H1 (cell line): ENCODE measurements at regions not wholly inside any gene's neighbourhood (a gene's known extent, or its start where the extent isn't known, plus 50 kb on each side); places are given as distances from the start of the nearest gene placed in this dataset.
"Not testable (repeated sequence)": the region's sequence is repeated elsewhere in the genome, so short reads cannot be mapped to it uniquely, and the experiment has no call there.

ENCODE experiments used
- CEBPB ChIP-seq: IDR thresholded peaks from 2 replicates; pipeline ENCODE4 v1.6.1; 2012; ENCODE audit warnings: low read depth, low read length
- EP300 ChIP-seq, 2 experiments: IDR thresholded peaks; 1 replicate in 1 of 2; 2 replicates in 1 of 2; pipeline ENCODE4 v1.6.1; 2011 to 2012; ENCODE audit warnings: low read depth in 2 of 2, low read length in 2 of 2, mild to moderate bottlenecking in 2 of 2, borderline replicate concordance in 1 of 2, inconsistent platforms in 1 of 2, moderate library complexity in 1 of 2
- JUND ChIP-seq: IDR thresholded peaks from 2 replicates; pipeline ENCODE4 v1.6.1; 2011; ENCODE audit warnings: mild to moderate bottlenecking, improper control_type of control experiment, low read length
- NRF1 ChIP-seq: IDR thresholded peaks from 2 replicates; pipeline ENCODE4 v1.6.1; 2011; ENCODE audit warnings: mild to moderate bottlenecking, low read depth, low read length, improper control_type of control experiment
- POLR2A ChIP-seq, 2 experiments: IDR thresholded peaks; 1 replicate in 1 of 2; 2 replicates in 1 of 2; pipeline ENCODE4 v1.6.1; 2011; ENCODE audit warnings: low read depth in 2 of 2, low read length in 2 of 2, mild to moderate bottlenecking in 2 of 2; ENCODE audit errors: control extremely low read depth in 1 of 2
- POLR2AphosphoS5 ChIP-seq: IDR thresholded peaks from 2 replicates; pipeline ENCODE4 v1.6.1; 2011; ENCODE audit warnings: low read depth, low read length
- POU5F1 ChIP-seq: IDR thresholded peaks from 2 replicates; pipeline ENCODE4 v1.6.1; 2011; ENCODE audit warnings: low read depth, mild to moderate bottlenecking, low read length, moderate library complexity
- RAD21 ChIP-seq, 2 experiments: IDR thresholded peaks in 1 of 2; conservative IDR thresholded peaks in 1 of 2; 2 replicates each; pipeline ENCODE4 v1.6.1; 2011; ENCODE audit warnings: low read depth in 2 of 2, low read length in 2 of 2, improper control_type of control experiment in 1 of 2, inconsistent platforms in 1 of 2, mild to moderate bottlenecking in 1 of 2, moderate library complexity in 1 of 2
- RBBP5 ChIP-seq: IDR thresholded peaks from 2 replicates; pipeline ENCODE4 v1.7.1; 2012; ENCODE audit warnings: low read depth, mild to moderate bottlenecking, inconsistent platforms, low read length, moderate library complexity, borderline replicate concordance
- TBP ChIP-seq: IDR thresholded peaks from 2 replicates; pipeline ENCODE4 v1.6.1; 2011; ENCODE audit warnings: low read depth, low read length, improper control_type of control experiment
- TF ChIP-seq, protein P1 (sequence below), 3 experiments: IDR thresholded peaks; 1 replicate in 2 of 3; 2 replicates in 1 of 3; pipeline versions ENCODE4 v1.5.1 to v1.6.1; 2011; ENCODE audit warnings: low read length in 3 of 3, mild to moderate bottlenecking in 3 of 3, inconsistent platforms in 2 of 3, low read depth in 1 of 3, moderate library complexity in 1 of 3; ENCODE audit not compliant: insufficient read depth in 1 of 3; ENCODE audit errors: control extremely low read depth in 1 of 3
- TF ChIP-seq, protein P2 (sequence below): IDR thresholded peaks from 2 replicates; pipeline ENCODE4 v1.6.1; 2012; ENCODE audit warnings: inconsistent platforms

DNA sequence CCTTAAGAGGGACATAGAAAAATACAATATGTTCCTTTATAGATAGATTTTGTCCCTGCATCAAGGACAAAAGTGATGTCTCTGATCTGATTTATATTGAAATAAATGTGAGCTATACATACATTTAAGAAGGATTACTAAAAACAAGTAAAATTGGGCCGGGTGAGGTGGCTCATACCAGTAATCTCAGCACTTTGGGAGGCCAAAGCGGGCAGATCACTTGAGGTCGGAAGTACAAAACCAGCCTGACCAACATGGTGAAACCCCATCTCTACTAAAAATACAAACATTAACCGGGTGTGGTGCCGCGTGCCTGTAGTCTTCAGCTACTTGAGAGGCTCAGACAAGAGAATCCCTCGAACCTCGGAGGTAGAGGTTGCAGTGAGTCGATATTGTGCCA lies 91.0 kb downstream of the OR52B4 start:
- TF ChIP-seq, protein P1, sequence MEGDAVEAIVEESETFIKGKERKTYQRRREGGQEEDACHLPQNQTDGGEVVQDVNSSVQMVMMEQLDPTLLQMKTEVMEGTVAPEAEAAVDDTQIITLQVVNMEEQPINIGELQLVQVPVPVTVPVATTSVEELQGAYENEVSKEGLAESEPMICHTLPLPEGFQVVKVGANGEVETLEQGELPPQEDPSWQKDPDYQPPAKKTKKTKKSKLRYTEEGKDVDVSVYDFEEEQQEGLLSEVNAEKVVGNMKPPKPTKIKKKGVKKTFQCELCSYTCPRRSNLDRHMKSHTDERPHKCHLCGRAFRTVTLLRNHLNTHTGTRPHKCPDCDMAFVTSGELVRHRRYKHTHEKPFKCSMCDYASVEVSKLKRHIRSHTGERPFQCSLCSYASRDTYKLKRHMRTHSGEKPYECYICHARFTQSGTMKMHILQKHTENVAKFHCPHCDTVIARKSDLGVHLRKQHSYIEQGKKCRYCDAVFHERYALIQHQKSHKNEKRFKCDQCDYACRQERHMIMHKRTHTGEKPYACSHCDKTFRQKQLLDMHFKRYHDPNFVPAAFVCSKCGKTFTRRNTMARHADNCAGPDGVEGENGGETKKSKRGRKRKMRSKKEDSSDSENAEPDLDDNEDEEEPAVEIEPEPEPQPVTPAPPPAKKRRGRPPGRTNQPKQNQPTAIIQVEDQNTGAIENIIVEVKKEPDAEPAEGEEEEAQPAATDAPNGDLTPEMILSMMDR (IDR thresholded peaks at IDR 0.05; ENCODE audit: control extremely low read depth in 1 of 3, insufficient read depth in 1 of 3, low read depth in 1 of 3, low read length in 3 of 3), result not testable (repeated sequence)
- not testable (repeated sequence) for TF ChIP-seq JUND; CEBPB; RBBP5; POLR2A (IDR thresholded peaks at IDR 0.05; ENCODE audit: control extremely low read depth in 1 of 2, low read depth in 2 of 2, low read length in 2 of 2); TBP; POU5F1; POLR2AphosphoS5; EP300 (IDR thresholded peaks at IDR 0.05; ENCODE audit: borderline replicate concordance in 1 of 2, low read depth in 2 of 2, low read length in 2 of 2); RAD21 (IDR thresholded peaks at IDR 0.05 in 1 of 2, conservative IDR thresholded peaks at IDR 0.05 in 1 of 2; ENCODE audit: low read depth in 2 of 2, low read length in 2 of 2); NRF1
- TF ChIP-seq, protein P2, sequence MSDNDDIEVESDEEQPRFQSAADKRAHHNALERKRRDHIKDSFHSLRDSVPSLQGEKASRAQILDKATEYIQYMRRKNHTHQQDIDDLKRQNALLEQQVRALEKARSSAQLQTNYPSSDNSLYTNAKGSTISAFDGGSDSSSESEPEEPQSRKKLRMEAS, result not testable (repeated sequence)
